ENCODE measurements at regions not wholly inside any gene's neighbourhood (a gene's known extent, or its start where the extent isn't known, plus 50 kb on each side); places are given as distances from the start of the nearest gene placed in this dataset.

GRCh38 chr4:186859420-186859819 lies 135.8 kb upstream of the FAT1 start:
- Histone ChIP-seq H2AFZ (ENCODE audit: insufficient read depth, low read depth, low read length, poor library complexity, severe bottlenecking) (no peak overlapping the region), H3K27ac (ENCODE audit: low read depth in 1 of 2, low read length in 2 of 2) (no peak overlapping the region), H3K4me3 (replicated peaks in 1 of 3; ENCODE audit: low read depth in 2 of 3, low read length in 3 of 3) (no peak overlapping the region), H3K27me3 (ENCODE audit: control insufficient read depth in 2 of 2, insufficient read depth in 2 of 2, low read length in 2 of 2) (no peaks in the 10 kb centered on the region), H3K79me2 (ENCODE audit: insufficient read depth, low read length) (no peaks in the 10 kb centered on the region), H3K4me1 (ENCODE audit: control insufficient read depth in 1 of 2, insufficient read depth in 2 of 2, low read length in 2 of 2) (no peaks in the 10 kb centered on the region), H3K36me3 (replicated peaks in 1 of 2; ENCODE audit: control insufficient read depth in 1 of 2, insufficient read depth in 2 of 2, low read length in 2 of 2) (no peaks in the 10 kb centered on the region), H3K4me2 (replicated peaks; ENCODE audit: extremely low read depth, low read length, poor library complexity, severe bottlenecking) (no peak overlapping the region), H4K20me1 (ENCODE audit: insufficient read depth, low read length) (no peaks in the 10 kb centered on the region), H3K9ac (ENCODE audit: insufficient read depth, low read length, poor library complexity, severe bottlenecking) (no peak overlapping the region), H3K9me3 (replicated peaks in 1 of 2; ENCODE audit: control insufficient read depth in 1 of 2, insufficient read depth in 1 of 2, low read length in 2 of 2) (peaks cover 2 to 8% of the 10 kb centered on the region in 2 donors)
- no peak overlapping the region for H3K27ac Mint-ChIP-seq
- no peak overlapping the region for H3K4me3 Mint-ChIP-seq
- peaks cover 0 to 15% (median 6%) of the 10 kb centered on the region in 7 donors for H3K9me3 Mint-ChIP-seq
- DNase-seq, result no peak
- WGBS (ENCODE audit: insufficient coverage), result 88% methylated on average over 1 of the region's 1 CpG
- intact Hi-C loops (cut with micrococcal nuclease), result no loop called here
- H3K36me3 Mint-ChIP-seq, result no peaks in the 10 kb centered on the region
- no peaks in the 10 kb centered on the region for H3K4me1 Mint-ChIP-seq
- H3K27me3 Mint-ChIP-seq (ENCODE audit: low read depth in 3 of 3), result peaks cover 0 to 2% (median 1%) of the 10 kb centered on the region in 3 donors
- no peak for TF ChIP-seq CTCF (IDR thresholded peaks at IDR 0.05)

- Mint-ChIP-seq H3K9me3 (peaks cover 0 to 17% (median 4%) of the 10 kb centered on the region in 7 donors), H3K27ac (no peak overlapping the region), H3K36me3 (no peaks in the 10 kb centered on the region), H3K4me3 (no peak overlapping the region), H3K27me3 (ENCODE audit: low read depth in 3 of 3) (peaks cover 0 to 2% (median 0%) of the 10 kb centered on the region in 3 donors), H3K4me1 (no peaks in the 10 kb centered on the region)
- H4K20me1 ChIP-seq (ENCODE audit: insufficient read depth, low read length), result no peaks in the 10 kb centered on the region
- peaks cover 2 to 8% of the 10 kb centered on the region in 2 donors for H3K9me3 ChIP-seq (replicated peaks in 1 of 2; ENCODE audit: control insufficient read depth in 1 of 2, insufficient read depth in 1 of 2, low read length in 2 of 2)
- no peaks in the 10 kb centered on the region for H3K4me1 ChIP-seq (ENCODE audit: control insufficient read depth in 1 of 2, insufficient read depth in 2 of 2, low read length in 2 of 2)
- no peak for TF ChIP-seq CTCF (IDR thresholded peaks at IDR 0.05)
- H3K4me2 ChIP-seq (replicated peaks; ENCODE audit: extremely low read depth, low read length, poor library complexity, severe bottlenecking), result no peak overlapping the region
- no peak overlapping the region for H3K4me3 ChIP-seq (replicated peaks in 1 of 3; ENCODE audit: low read depth in 2 of 3, low read length in 3 of 3)
- no peaks in the 10 kb centered on the region for H3K79me2 ChIP-seq (ENCODE audit: insufficient read depth, low read length)
- no peak for DNase-seq
- H2AFZ ChIP-seq (ENCODE audit: insufficient read depth, low read depth, low read length, poor library complexity, severe bottlenecking), result no peak overlapping the region
- no peak overlapping the region for H3K27ac ChIP-seq (ENCODE audit: low read depth in 1 of 2, low read length in 2 of 2)
- no peaks in the 10 kb centered on the region for H3K36me3 ChIP-seq (replicated peaks in 1 of 2; ENCODE audit: control insufficient read depth in 1 of 2, insufficient read depth in 2 of 2, low read length in 2 of 2)
- H3K9ac ChIP-seq (ENCODE audit: insufficient read depth, low read length, poor library complexity, severe bottlenecking), result no peak overlapping the region
- intact Hi-C loops (cut with micrococcal nuclease), result no loop called here
- no peaks in the 10 kb centered on the region for H3K27me3 ChIP-seq (ENCODE audit: control insufficient read depth in 2 of 2, insufficient read depth in 2 of 2, low read length in 2 of 2)
Observed at GRCh38 chr4:186861317-186861716, 137.7 kb upstream of the FAT1 start.
